ENCODE measurements at regions not wholly inside any gene's neighbourhood (a gene's known extent, or its start where the extent isn't known, plus 50 kb on each side); places are given as distances from the start of the nearest gene placed in this dataset.
A peak's percentile ranks its signal among the peaks of the same experiment; 100 is the strongest.
"Not testable (repeated sequence)": the region's sequence is repeated elsewhere in the genome, so short reads cannot be mapped to it uniquely, and the experiment has no call there.

- no peak for DNase-seq
Measured at GRCh38 chr6:50520326-50521266, 192.7 kb upstream of the TFAP2D start.

GRCh38 chr6:50524341-50524740, 189.0 kb upstream of the TFAP2D start:
- no peak for DNase-seq

- no peak for DNase-seq
Measured at GRCh38 chr6:50527985-50528384, 185.3 kb upstream of the TFAP2D start.

- no peak for DNase-seq
Measured at GRCh38 chr6:50539447-50539846, 173.9 kb upstream of the TFAP2D start.

GRCh38 chr6:50541941-50542340, 171.4 kb upstream of the TFAP2D start:
- DNase-seq = no peak

GRCh38 chr6:50543666-50544065, 169.7 kb upstream of the TFAP2D start:
- DNase-seq = no peak

GRCh38 chr6:50549026-50549425, 164.3 kb upstream of the TFAP2D start:
- DNase-seq = no peak

- DNase-seq = no peak
Measured at GRCh38 chr6:50549475-50549874, 163.9 kb upstream of the TFAP2D start.

GRCh38 chr6:50555982-50556381, 157.3 kb upstream of the TFAP2D start:
- DNase-seq = no peak

- DNase-seq = no peak
Measured at GRCh38 chr6:50565004-50565403, 148.3 kb upstream of the TFAP2D start.

- DNase-seq = not testable (repeated sequence)
Measured at GRCh38 chr6:50571230-50571629, 142.1 kb upstream of the TFAP2D start.

GRCh38 chr6:50585441-50586330, 127.6 kb upstream of the TFAP2D start:
- no peak for DNase-seq

GRCh38 chr6:50586331-50586675, 127.0 kb upstream of the TFAP2D start:
- no peak for DNase-seq

- no peak for DNase-seq
Measured at GRCh38 chr6:50589751-50590470, 123.4 kb upstream of the TFAP2D start.

GRCh38 chr6:50591135-50591534, 122.2 kb upstream of the TFAP2D start:
- DNase-seq = no peak

GRCh38 chr6:50600280-50600679, 113.0 kb upstream of the TFAP2D start:
- DNase-seq = no peak

GRCh38 chr6:50602292-50602691, 111.0 kb upstream of the TFAP2D start:
- DNase-seq = peak; percentile 28

- DNase-seq = no peak
Measured at GRCh38 chr6:50608421-50608820, 104.9 kb upstream of the TFAP2D start.

- DNase-seq = no peak
Measured at GRCh38 chr6:50610562-50610961, 102.8 kb upstream of the TFAP2D start.

GRCh38 chr6:50635429-50635828, 77.9 kb upstream of the TFAP2D start:
- no peak for DNase-seq

- DNase-seq = no peak
Measured at GRCh38 chr6:50637267-50637666, 76.1 kb upstream of the TFAP2D start.

- DNase-seq = no peak
Measured at GRCh38 chr6:50649086-50649485, 64.2 kb upstream of the TFAP2D start.

- no peak for DNase-seq
Measured at GRCh38 chr6:50653253-50653652, 60.1 kb upstream of the TFAP2D start.
